HEK293 (cell line): ENCODE measurements at regions not wholly inside any gene's neighbourhood (a gene's known extent, or its start where the extent isn't known, plus 50 kb on each side); places are given as distances from the start of the nearest gene placed in this dataset.

ENCODE experiments used
- CTCF ChIA-PET: fragments of 350-600 bp; formaldehyde crosslinking; extraction: SDS; loops from one replicate; lab custom pipeline; 2021; ENCODE audit warnings: antibody characterized with exemption; lab: Yijun Ruan, JAX
- POLR2A ChIA-PET: fragments of 300-600 bp; formaldehyde crosslinking; extraction: SDS; loops from one replicate; lab custom pipeline; 2020; ENCODE audit warnings: antibody characterized with exemption, inconsistent platforms; lab: Yijun Ruan, JAX
- H3K27ac ChIP-seq: fragments of 200-500 bp; sonication (Bioruptor generic); 2 replicates; pipeline ENCODE4 v1.5.1; 2014; ENCODE audit warnings: low read depth, low read length, control low read depth, inconsistent platforms; ENCODE audit errors: extremely low read depth
- H3K36me3 ChIP-seq, 2 experiments: fragments of 200-500 bp in 1 of 2; sonication (Bioruptor generic) in 1 of 2; 1 replicate in 1 of 2; 2 replicates in 1 of 2; pipeline ENCODE4 v1.5.1; 2014 to 2017; ENCODE audit warnings: inconsistent platforms in 2 of 2, low read length in 2 of 2; ENCODE audit not compliant: control insufficient read depth in 2 of 2, insufficient read depth in 1 of 2
- H3K4me1 ChIP-seq: fragments of 200-500 bp; sonication (Bioruptor generic); 2 replicates; pipeline ENCODE4 v1.5.1; 2014; ENCODE audit warnings: mild to moderate bottlenecking, low read length, inconsistent platforms; ENCODE audit not compliant: control insufficient read depth, insufficient read depth
- H3K4me3 ChIP-seq: 2 replicates; pipeline ENCODE4 v1.5.1; 2011; ENCODE audit warnings: low read depth, mild to moderate bottlenecking, control low read depth, low read length, moderate library complexity
- H3K9me3 ChIP-seq: fragments of 200-500 bp; sonication (Bioruptor generic); 2 replicates; pipeline ENCODE4 v1.5.1; 2014; ENCODE audit warnings: low read depth, low read length, inconsistent platforms; ENCODE audit not compliant: control insufficient read depth, insufficient read depth
- FEZF1 ChIP-seq: fragments of 450-650 bp; formaldehyde crosslinking; IDR thresholded peaks from 2 replicates; pipeline ENCODE4 v1.5.1; 2016; ENCODE audit warnings: missing biosample characterization, missing genetic modification characterization
- GLI2 ChIP-seq: fragments of 450-650 bp; formaldehyde crosslinking; IDR thresholded peaks from 2 replicates; pipeline ENCODE4; 2017; ENCODE audit warnings: missing biosample characterization, missing genetic modification characterization, low read depth, borderline replicate concordance
- GLIS1 ChIP-seq: fragments of 450-650 bp; formaldehyde crosslinking; IDR thresholded peaks from 2 replicates; pipeline ENCODE4 v1.5.1; 2016; ENCODE audit warnings: missing biosample characterization, missing genetic modification characterization
- HOXC10 ChIP-seq: sonication (generic); formaldehyde crosslinking; IDR thresholded peaks from 2 replicates; pipeline ENCODE4 v1.8.1; 2023; ENCODE audit warnings: mild to moderate bottlenecking, missing genetic modification reagents
- KLF7 ChIP-seq: fragments of 450-650 bp; formaldehyde crosslinking; IDR thresholded peaks from 2 replicates; pipeline ENCODE4 v1.5.1; 2016; ENCODE audit warnings: missing biosample characterization, missing genetic modification characterization, borderline replicate concordance
- YY1 ChIP-seq: fragments of 450-650 bp; formaldehyde crosslinking; IDR thresholded peaks from 2 replicates; pipeline ENCODE4 v1.5.1; 2018; ENCODE audit warnings: missing biosample characterization, missing genetic modification characterization
- ZBTB21 ChIP-seq: fragments of 450-650 bp; formaldehyde crosslinking; IDR thresholded peaks from 2 replicates; pipeline ENCODE4 v1.5.1; 2017; ENCODE audit warnings: missing biosample characterization, missing genetic modification characterization
- ZNF138 ChIP-seq: fragments of 450-650 bp; formaldehyde crosslinking; IDR thresholded peaks from 2 replicates; pipeline ENCODE4 v1.5.1; 2016; ENCODE audit warnings: missing biosample characterization, missing genetic modification characterization, borderline replicate concordance
- ZNF16 ChIP-seq: fragments of 450-650 bp; formaldehyde crosslinking; IDR thresholded peaks from 2 replicates; pipeline ENCODE4 v1.5.1; 2016; ENCODE audit warnings: low read depth, missing biosample characterization, missing genetic modification characterization
- ZNF302 ChIP-seq: fragments of 450-650 bp; formaldehyde crosslinking; IDR thresholded peaks from 2 replicates; pipeline ENCODE4 v1.5.1; 2016; ENCODE audit warnings: missing biosample characterization, missing genetic modification characterization, low read depth
- ZNF473 ChIP-seq: fragments of 450-650 bp; formaldehyde crosslinking; IDR thresholded peaks from 2 replicates; pipeline ENCODE4 v1.5.1; 2017; ENCODE audit warnings: missing biosample characterization, missing genetic modification characterization
- ZNF48 ChIP-seq: fragments of 450-650 bp; formaldehyde crosslinking; IDR thresholded peaks from 2 replicates; pipeline ENCODE4 v1.5.1; 2016; ENCODE audit warnings: missing biosample characterization, missing genetic modification characterization
- ZNF530 ChIP-seq: fragments of 450-650 bp; formaldehyde crosslinking; IDR thresholded peaks from 2 replicates; pipeline ENCODE4 v1.5.1; 2016; ENCODE audit warnings: low read depth, missing biosample characterization, missing genetic modification characterization
- ZNF549 ChIP-seq: fragments of 450-650 bp; IDR thresholded peaks from 2 replicates; pipeline ENCODE4 v1.5.1; 2018; ENCODE audit warnings: missing biosample characterization, missing genetic modification characterization, mild to moderate bottlenecking, inconsistent platforms, moderate library complexity
- ZNF776 ChIP-seq: fragments of 450-650 bp; formaldehyde crosslinking; IDR thresholded peaks from 2 replicates; pipeline ENCODE4 v1.5.0; 2017; ENCODE audit warnings: missing biosample characterization, missing genetic modification characterization, borderline replicate concordance
- ZNF843 ChIP-seq: fragments of 450-650 bp; formaldehyde crosslinking; IDR thresholded peaks from 2 replicates; pipeline ENCODE4 v1.5.1; 2016; ENCODE audit warnings: missing biosample characterization, missing genetic modification characterization
- ZSCAN16 ChIP-seq: fragments of 450-650 bp; formaldehyde crosslinking; IDR thresholded peaks from 2 replicates; pipeline ENCODE4 v1.5.1; 2016; ENCODE audit warnings: missing biosample characterization, missing genetic modification characterization
- TF ChIP-seq, protein P1 (sequence below): fragments of 450-650 bp; formaldehyde crosslinking; optimal IDR thresholded peaks from 2 replicates; pipeline ENCODE3; 2016; ENCODE audit warnings: missing biosample characterization, mild to moderate bottlenecking, missing genetic modification characterization
- TF ChIP-seq, protein P2 (sequence below): fragments of 450-650 bp; formaldehyde crosslinking; IDR thresholded peaks from 2 replicates; pipeline ENCODE4 v1.5.1; 2016; ENCODE audit warnings: missing biosample characterization, missing genetic modification characterization
- TF ChIP-seq, protein P3 (sequence below): fragments of 450-650 bp; formaldehyde crosslinking; conservative IDR thresholded peaks from 2 replicates; pipeline ENCODE4 v1.5.1; 2016; ENCODE audit warnings: low read depth, missing biosample characterization, missing genetic modification characterization
- TF ChIP-seq, protein P4 (sequence below): fragments of 450-650 bp; formaldehyde crosslinking; IDR thresholded peaks from 2 replicates; pipeline ENCODE4 v1.5.1; 2017; ENCODE audit warnings: missing biosample characterization, missing genetic modification characterization

DNA sequence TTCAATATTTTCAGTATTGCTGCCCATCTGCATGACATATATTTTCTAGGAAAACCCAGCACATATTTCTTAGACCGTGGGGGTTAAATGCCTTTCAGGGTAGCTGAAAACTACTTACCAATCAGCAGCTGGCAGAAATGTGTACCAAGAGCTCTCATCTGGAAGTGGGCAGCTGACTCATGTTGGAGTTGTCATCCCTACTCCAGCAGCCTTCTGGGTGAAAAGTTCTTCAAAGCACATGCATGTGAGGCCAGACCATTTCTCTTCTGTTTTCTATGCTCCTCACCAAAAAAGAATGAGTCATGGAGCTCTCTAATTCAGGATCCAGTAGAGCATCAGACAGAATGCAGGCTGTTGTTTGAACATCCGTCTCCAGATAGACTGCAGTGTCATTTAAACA is 135.5 kb downstream of the PAX1 start (continued):
- no peak for TF ChIP-seq KLF7
- TF ChIP-seq GLI2 (tag by site-specific recombination): no peak
- no peak for TF ChIP-seq ZNF302 (tag by site-specific recombination)
- TF ChIP-seq ZNF843 (tag by site-specific recombination): no peak
- no peak for TF ChIP-seq ZNF549
- no peak for TF ChIP-seq ZNF473 (tag by site-specific recombination)
- TF ChIP-seq, protein P1, sequence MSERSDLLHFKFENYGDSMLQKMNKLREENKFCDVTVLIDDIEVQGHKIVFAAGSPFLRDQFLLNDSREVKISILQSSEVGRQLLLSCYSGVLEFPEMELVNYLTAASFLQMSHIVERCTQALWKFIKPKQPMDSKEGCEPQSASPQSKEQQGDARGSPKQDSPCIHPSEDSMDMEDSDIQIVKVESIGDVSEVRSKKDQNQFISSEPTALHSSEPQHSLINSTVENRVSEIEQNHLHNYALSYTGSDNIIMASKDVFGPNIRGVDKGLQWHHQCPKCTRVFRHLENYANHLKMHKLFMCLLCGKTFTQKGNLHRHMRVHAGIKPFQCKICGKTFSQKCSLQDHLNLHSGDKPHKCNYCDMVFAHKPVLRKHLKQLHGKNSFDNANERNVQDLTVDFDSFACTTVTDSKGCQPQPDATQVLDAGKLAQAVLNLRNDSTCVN (tag by site-specific recombination): no peak
- TF ChIP-seq GLIS1: no peak
- TF ChIP-seq ZNF16 (tag by site-specific recombination): no peak
- TF ChIP-seq HOXC10 (CRISPR knock-in tag): no peak
- TF ChIP-seq ZNF138 (tag by site-specific recombination): no peak
- no peak for TF ChIP-seq ZNF530 (tag by site-specific recombination)
- no peak for TF ChIP-seq YY1 (tag by site-specific recombination)
- TF ChIP-seq ZBTB21 (tag by site-specific recombination): no peak
- TF ChIP-seq, all 188 proteins: peak for 0

DNA sequence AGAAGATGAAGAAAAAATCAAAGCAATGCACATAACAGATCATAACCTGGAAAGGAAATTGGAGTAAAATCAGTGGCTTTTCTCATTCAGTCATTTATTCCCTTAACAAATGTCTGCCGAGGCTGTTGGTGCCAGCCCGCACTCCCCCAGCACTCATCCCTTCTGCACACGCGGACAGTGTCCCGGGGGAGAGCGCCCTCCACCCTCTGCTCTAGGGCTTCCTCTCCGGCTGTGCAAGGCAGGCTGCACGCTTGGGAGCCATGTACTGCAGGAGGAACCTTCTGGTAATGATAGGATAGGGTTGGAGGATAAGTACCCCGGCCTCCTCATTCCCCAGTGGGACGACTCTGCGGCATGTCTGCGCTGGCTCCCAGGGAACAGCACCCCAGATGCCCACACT is 134.5 kb downstream of the PAX1 start:
- Histone ChIP-seq H3K27ac (no peak overlapping the region), H3K9me3 (no peaks in the 10 kb centered on the region), H3K4me3 (no peak overlapping the region)
- TF ChIP-seq ZSCAN16 (tag by site-specific recombination) (no peak), GLI2 (tag by site-specific recombination) (no peak), ZNF48 (tag by site-specific recombination) (no peak), FEZF1 (tag by site-specific recombination) (no peak), ZNF776 (tag by site-specific recombination) (no peak)
- TF ChIP-seq, protein P2, sequence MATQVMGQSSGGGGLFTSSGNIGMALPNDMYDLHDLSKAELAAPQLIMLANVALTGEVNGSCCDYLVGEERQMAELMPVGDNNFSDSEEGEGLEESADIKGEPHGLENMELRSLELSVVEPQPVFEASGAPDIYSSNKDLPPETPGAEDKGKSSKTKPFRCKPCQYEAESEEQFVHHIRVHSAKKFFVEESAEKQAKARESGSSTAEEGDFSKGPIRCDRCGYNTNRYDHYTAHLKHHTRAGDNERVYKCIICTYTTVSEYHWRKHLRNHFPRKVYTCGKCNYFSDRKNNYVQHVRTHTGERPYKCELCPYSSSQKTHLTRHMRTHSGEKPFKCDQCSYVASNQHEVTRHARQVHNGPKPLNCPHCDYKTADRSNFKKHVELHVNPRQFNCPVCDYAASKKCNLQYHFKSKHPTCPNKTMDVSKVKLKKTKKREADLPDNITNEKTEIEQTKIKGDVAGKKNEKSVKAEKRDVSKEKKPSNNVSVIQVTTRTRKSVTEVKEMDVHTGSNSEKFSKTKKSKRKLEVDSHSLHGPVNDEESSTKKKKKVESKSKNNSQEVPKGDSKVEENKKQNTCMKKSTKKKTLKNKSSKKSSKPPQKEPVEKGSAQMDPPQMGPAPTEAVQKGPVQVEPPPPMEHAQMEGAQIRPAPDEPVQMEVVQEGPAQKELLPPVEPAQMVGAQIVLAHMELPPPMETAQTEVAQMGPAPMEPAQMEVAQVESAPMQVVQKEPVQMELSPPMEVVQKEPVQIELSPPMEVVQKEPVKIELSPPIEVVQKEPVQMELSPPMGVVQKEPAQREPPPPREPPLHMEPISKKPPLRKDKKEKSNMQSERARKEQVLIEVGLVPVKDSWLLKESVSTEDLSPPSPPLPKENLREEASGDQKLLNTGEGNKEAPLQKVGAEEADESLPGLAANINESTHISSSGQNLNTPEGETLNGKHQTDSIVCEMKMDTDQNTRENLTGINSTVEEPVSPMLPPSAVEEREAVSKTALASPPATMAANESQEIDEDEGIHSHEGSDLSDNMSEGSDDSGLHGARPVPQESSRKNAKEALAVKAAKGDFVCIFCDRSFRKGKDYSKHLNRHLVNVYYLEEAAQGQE: no peak
- TF ChIP-seq, protein P3, sequence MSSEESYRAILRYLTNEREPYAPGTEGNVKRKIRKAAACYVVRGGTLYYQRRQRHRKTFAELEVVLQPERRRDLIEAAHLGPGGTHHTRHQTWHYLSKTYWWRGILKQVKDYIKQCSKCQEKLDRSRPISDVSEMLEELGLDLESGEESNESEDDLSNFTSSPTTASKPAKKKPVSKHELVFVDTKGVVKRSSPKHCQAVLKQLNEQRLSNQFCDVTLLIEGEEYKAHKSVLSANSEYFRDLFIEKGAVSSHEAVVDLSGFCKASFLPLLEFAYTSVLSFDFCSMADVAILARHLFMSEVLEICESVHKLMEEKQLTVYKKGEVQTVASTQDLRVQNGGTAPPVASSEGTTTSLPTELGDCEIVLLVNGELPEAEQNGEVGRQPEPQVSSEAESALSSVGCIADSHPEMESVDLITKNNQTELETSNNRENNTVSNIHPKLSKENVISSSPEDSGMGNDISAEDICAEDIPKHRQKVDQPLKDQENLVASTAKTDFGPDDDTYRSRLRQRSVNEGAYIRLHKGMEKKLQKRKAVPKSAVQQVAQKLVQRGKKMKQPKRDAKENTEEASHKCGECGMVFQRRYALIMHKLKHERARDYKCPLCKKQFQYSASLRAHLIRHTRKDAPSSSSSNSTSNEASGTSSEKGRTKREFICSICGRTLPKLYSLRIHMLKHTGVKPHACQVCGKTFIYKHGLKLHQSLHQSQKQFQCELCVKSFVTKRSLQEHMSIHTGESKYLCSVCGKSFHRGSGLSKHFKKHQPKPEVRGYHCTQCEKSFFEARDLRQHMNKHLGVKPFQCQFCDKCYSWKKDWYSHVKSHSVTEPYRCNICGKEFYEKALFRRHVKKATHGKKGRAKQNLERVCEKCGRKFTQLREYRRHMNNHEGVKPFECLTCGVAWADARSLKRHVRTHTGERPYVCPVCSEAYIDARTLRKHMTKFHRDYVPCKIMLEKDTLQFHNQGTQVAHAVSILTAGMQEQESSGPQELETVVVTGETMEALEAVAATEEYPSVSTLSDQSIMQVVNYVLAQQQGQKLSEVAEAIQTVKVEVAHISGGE: no peak
- TF ChIP-seq, protein P4, sequence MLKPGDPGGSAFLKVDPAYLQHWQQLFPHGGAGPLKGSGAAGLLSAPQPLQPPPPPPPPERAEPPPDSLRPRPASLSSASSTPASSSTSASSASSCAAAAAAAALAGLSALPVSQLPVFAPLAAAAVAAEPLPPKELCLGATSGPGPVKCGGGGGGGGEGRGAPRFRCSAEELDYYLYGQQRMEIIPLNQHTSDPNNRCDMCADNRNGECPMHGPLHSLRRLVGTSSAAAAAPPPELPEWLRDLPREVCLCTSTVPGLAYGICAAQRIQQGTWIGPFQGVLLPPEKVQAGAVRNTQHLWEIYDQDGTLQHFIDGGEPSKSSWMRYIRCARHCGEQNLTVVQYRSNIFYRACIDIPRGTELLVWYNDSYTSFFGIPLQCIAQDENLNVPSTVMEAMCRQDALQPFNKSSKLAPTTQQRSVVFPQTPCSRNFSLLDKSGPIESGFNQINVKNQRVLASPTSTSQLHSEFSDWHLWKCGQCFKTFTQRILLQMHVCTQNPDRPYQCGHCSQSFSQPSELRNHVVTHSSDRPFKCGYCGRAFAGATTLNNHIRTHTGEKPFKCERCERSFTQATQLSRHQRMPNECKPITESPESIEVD (tag by site-specific recombination): no peak
- TF ChIP-seq, all 188 proteins: peak for 0
- Histone ChIP-seq H3K36me3 (no peaks in the 10 kb centered on the region), H3K4me1 (no peaks in the 10 kb centered on the region)
- ChIA-PET POLR2A (no interaction called here), CTCF (no interaction called here)
